GM12878 (cell line): ENCODE measurements at regions not wholly inside any gene's neighbourhood (a gene's known extent, or its start where the extent isn't known, plus 50 kb on each side); places are given as distances from the start of the nearest gene placed in this dataset.

Experiments used
- ATAC-seq: fragments of 200-7000 bp; cut with Tn5 transposase; 3 replicates; pipeline ENCODE4 v1.9.1; 2020; ENCODE audit warnings: mild to moderate bottlenecking, moderate library complexity
- BruUV-seq: library from RNA; stranded (reverse); fragments of 400-500 nt; replicated peaks from 2 replicates; lab custom pipeline; 2021; lab: Mats Ljungman, UMichigan
- CTCF ChIA-PET: fragments of 300-600 bp; sonication (Branson Sonifier 250); formaldehyde crosslinking; extraction: SDS; loops from one replicate; lab custom pipeline; 2021; ENCODE audit warnings: inconsistent platforms; lab: Yijun Ruan, JAX
- POLR2A ChIA-PET: fragments of 350-600 bp; formaldehyde crosslinking; extraction: SDS; loops from one replicate; lab custom pipeline; 2021; ENCODE audit warnings: inconsistent platforms; lab: Charles Lee
- RAD21 ChIA-PET: fragments of 300-600 bp; sonication (Branson Sonifier 250); formaldehyde crosslinking; loops from one replicate; lab custom pipeline; 2023; ENCODE audit warnings: antibody characterized with exemption; ENCODE audit not compliant: unreplicated experiment; lab: Charles Lee
- SMC1A ChIA-PET: fragments of 300-600 bp; sonication (Branson Sonifier 250); formaldehyde crosslinking; loops from one replicate; lab custom pipeline; 2023; ENCODE audit not compliant: unreplicated experiment, uncharacterized antibody; lab: Charles Lee
- DNase-seq: peaks from one replicate; pipeline ENCODE4 v3.0.0-alpha.2; 2011; ENCODE audit warnings: low read depth, low spot score
- FAIRE-seq: peaks from 3 replicates; lab custom pipeline; 2011; peaks lifted over from hg19 to GRCh38; lab: Jason Lieb, UNC
- H2AFZ ChIP-seq: 2 replicates; pipeline ENCODE4 v1.6.0; 2011; ENCODE audit warnings: low read depth, low read length, control low read depth; ENCODE audit not compliant: control insufficient read depth
- H3K27ac ChIP-seq: 2 replicates; pipeline ENCODE4 v1.5.1; 2011; ENCODE audit warnings: control low read depth; ENCODE audit not compliant: control insufficient read depth, insufficient read depth
- H3K27me3 ChIP-seq, 2 experiments: replicated peaks in 1 of 2; 2 replicates each; pipeline versions ENCODE4 v1.6.0 to v1.6.1; 2011; ENCODE audit warnings: low read length in 1 of 2; ENCODE audit not compliant: control insufficient read depth in 2 of 2, insufficient read depth in 2 of 2
- H3K36me3 ChIP-seq, 2 experiments: 2 replicates each; pipeline ENCODE4 v1.5.1; 2011; ENCODE audit warnings: low read length in 1 of 2; ENCODE audit not compliant: control insufficient read depth in 2 of 2, insufficient read depth in 2 of 2
- H3K4me1 ChIP-seq: 2 replicates; pipeline ENCODE4 v1.6.1; 2011; ENCODE audit warnings: mild to moderate bottlenecking, low read length, moderate library complexity, mixed read lengths; ENCODE audit not compliant: control insufficient read depth, insufficient read depth
- H3K4me2 ChIP-seq: 2 replicates; pipeline ENCODE4 v1.6.0; 2011; ENCODE audit warnings: control low read depth; ENCODE audit not compliant: control insufficient read depth, insufficient read depth
- H3K4me3 ChIP-seq: fragments of 200-600 bp; sonication (generic); 2 replicates; pipeline ENCODE4 v1.5.1; 2016
- H3K79me2 ChIP-seq: 2 replicates; pipeline ENCODE4 v1.6.0; 2011; ENCODE audit warnings: low read length; ENCODE audit not compliant: control insufficient read depth, insufficient read depth
- H3K9ac ChIP-seq: 2 replicates; pipeline ENCODE4 v1.8.0; 2011; ENCODE audit warnings: low read length, control low read depth, mixed read lengths; ENCODE audit not compliant: control insufficient read depth, insufficient read depth
- H3K9me3 ChIP-seq: replicated peaks from 3 replicates; pipeline ENCODE4 v1.5.1; 2011; ENCODE audit warnings: mild to moderate bottlenecking, low read length; ENCODE audit not compliant: control insufficient read depth, insufficient read depth
- H4K20me1 ChIP-seq: 2 replicates; pipeline ENCODE4 v1.6.0; 2011; ENCODE audit not compliant: control insufficient read depth, insufficient read depth
- FOXM1 ChIP-seq: IDR thresholded peaks from 2 replicates; pipeline ENCODE4 v1.6.1; 2012; ENCODE audit warnings: low read depth, mild to moderate bottlenecking, inconsistent platforms, low read length, moderate library complexity
- RFX5 ChIP-seq: IDR thresholded peaks from 2 replicates; pipeline ENCODE4 v1.6.1; 2011; ENCODE audit warnings: low read depth, low read length, improper control_type of control experiment
- SIX5 ChIP-seq: IDR thresholded peaks from 2 replicates; pipeline ENCODE4 v1.6.1; 2011; ENCODE audit warnings: mild to moderate bottlenecking, low read depth, low read length, moderate library complexity; ENCODE audit not compliant: severe bottlenecking
- ZNF384 ChIP-seq: IDR thresholded peaks from 2 replicates; pipeline ENCODE4 v1.6.1; 2012; ENCODE audit warnings: low read depth, mild to moderate bottlenecking, low read length, improper control_type of control experiment, borderline replicate concordance
- in situ Hi-C: fragments of 300-500 bp; cut with MboI; formaldehyde crosslinking; loops from 9 replicates; pipeline ENCODE4 v1.14.3; 2018; ENCODE audit warnings: mixed read lengths
- intact Hi-C: fragments of 100-400 bp; cut with micrococcal nuclease; formaldehyde crosslinking; loops from one replicate; pipeline ENCODE4 v1.14.2; 2022; ENCODE audit not compliant: unreplicated experiment
- TF ChIP-seq, protein P1 (sequence below): IDR thresholded peaks from 2 replicates; pipeline ENCODE4 v1.6.1; 2012; ENCODE audit warnings: mild to moderate bottlenecking, low read depth, low read length
- TF ChIP-seq, protein P2 (sequence below): fragments of 450-650 bp; IDR thresholded peaks from 2 replicates; pipeline ENCODE4 v1.6.1; 2017; ENCODE audit warnings: mild to moderate bottlenecking

DNA sequence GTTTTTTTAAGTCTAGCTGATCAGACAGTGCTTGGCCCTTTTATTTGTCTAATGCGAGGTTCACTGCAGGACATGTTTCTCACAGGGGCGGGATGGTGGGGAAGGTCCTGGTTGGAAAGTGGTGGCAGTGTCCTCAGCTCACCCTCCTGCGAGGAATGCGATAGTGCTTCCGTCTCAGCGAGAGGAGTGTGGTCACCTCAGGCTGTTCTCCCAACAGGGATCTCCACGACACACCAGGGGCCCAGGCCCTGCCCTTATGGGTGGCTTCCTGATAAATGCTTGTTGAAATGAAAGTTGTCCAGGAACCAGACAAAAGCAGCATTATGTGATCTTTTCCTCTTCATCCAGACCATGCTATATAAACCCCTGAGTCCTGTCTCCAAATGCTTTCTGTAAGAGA lies 70.1 kb downstream of the BOLA3 start (continued):
- TF ChIP-seq RFX5 (no peak), FOXM1 (no peak)

DNA sequence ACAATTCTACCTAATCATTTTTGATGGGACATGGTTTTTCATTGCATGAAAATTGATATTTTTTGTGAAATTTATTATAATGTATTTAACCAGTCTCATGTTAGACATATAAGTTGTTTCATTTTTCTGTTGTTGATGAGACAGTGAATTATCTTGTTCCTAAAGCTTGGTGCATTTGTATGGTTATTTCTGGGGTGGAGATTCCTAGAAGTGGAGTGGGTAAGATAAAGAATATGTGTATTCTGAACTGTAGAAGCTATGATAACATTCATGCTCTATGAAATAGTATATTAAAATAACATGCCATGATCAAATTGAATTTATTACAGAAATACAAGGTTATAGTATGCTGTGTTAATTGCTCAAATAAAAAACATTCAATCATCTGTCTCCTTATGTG lies 69.2 kb downstream of the BOLA3 start:
- H3K36me3 ChIP-seq: peaks cover 23 to 39% of the 10 kb centered on the region in 2 experiments
- H3K27ac ChIP-seq: no peak overlapping the region
- H3K79me2 ChIP-seq: peaks cover 18% of the 10 kb centered on the region
- FAIRE-seq: no peak
- ChIA-PET SMC1A (interaction anchor here (0.8 to 4.9 kb wide), 15 partner anchors 10 to 253 kb away, joined by 3 to 53 read pairs (median 4); partner anchors contain the start of gene STAMBP), RAD21 (interaction anchor here (1.2 to 2.5 kb wide), 3 partner anchors 41 to 254 kb away, joined by 4 to 11 read pairs (median 5); no protein-coding TSS in a partner anchor), CTCF (interaction anchor here (0.9 to 2.3 kb wide), 3 partner anchors 91 to 389 kb away, joined by 3 to 29 read pairs (median 4); no protein-coding TSS in a partner anchor), POLR2A (interaction anchor here (0.8 to 1.4 kb wide), 3 partner anchors 10 to 92 kb away, joined by 3 to 5 read pairs (median 4); no protein-coding TSS in a partner anchor)
- no TSS peak for BruUV-seq
- H3K4me3 ChIP-seq: no peak overlapping the region
- no peak for DNase-seq
- H3K9ac ChIP-seq: no peak overlapping the region
- H3K4me1 ChIP-seq: peaks cover 17% of the 10 kb centered on the region
- no peaks in the 10 kb centered on the region for H3K9me3 ChIP-seq
- no peak for ATAC-seq
- TF ChIP-seq, protein P1, sequence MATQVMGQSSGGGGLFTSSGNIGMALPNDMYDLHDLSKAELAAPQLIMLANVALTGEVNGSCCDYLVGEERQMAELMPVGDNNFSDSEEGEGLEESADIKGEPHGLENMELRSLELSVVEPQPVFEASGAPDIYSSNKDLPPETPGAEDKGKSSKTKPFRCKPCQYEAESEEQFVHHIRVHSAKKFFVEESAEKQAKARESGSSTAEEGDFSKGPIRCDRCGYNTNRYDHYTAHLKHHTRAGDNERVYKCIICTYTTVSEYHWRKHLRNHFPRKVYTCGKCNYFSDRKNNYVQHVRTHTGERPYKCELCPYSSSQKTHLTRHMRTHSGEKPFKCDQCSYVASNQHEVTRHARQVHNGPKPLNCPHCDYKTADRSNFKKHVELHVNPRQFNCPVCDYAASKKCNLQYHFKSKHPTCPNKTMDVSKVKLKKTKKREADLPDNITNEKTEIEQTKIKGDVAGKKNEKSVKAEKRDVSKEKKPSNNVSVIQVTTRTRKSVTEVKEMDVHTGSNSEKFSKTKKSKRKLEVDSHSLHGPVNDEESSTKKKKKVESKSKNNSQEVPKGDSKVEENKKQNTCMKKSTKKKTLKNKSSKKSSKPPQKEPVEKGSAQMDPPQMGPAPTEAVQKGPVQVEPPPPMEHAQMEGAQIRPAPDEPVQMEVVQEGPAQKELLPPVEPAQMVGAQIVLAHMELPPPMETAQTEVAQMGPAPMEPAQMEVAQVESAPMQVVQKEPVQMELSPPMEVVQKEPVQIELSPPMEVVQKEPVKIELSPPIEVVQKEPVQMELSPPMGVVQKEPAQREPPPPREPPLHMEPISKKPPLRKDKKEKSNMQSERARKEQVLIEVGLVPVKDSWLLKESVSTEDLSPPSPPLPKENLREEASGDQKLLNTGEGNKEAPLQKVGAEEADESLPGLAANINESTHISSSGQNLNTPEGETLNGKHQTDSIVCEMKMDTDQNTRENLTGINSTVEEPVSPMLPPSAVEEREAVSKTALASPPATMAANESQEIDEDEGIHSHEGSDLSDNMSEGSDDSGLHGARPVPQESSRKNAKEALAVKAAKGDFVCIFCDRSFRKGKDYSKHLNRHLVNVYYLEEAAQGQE: no peak
- TF ChIP-seq, protein P2, sequence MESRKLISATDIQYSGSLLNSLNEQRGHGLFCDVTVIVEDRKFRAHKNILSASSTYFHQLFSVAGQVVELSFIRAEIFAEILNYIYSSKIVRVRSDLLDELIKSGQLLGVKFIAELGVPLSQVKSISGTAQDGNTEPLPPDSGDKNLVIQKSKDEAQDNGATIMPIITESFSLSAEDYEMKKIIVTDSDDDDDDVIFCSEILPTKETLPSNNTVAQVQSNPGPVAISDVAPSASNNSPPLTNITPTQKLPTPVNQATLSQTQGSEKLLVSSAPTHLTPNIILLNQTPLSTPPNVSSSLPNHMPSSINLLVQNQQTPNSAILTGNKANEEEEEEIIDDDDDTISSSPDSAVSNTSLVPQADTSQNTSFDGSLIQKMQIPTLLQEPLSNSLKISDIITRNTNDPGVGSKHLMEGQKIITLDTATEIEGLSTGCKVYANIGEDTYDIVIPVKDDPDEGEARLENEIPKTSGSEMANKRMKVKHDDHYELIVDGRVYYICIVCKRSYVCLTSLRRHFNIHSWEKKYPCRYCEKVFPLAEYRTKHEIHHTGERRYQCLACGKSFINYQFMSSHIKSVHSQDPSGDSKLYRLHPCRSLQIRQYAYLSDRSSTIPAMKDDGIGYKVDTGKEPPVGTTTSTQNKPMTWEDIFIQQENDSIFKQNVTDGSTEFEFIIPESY: no peak
- TF ChIP-seq ZNF384: no peak
- TF ChIP-seq SIX5: no peak
- H3K4me2 ChIP-seq: no peak overlapping the region
- no peaks in the 10 kb centered on the region for H4K20me1 ChIP-seq
- intact Hi-C loops: loop anchor here (5.0 kb wide), 1 partner anchor 76 kb away; no protein-coding TSS in a partner anchor
- H2AFZ ChIP-seq: no peak overlapping the region
- in situ Hi-C loops: no loop called here
- H3K27me3 ChIP-seq: no peaks in the 10 kb centered on the region
